Left lung (tissue), 4 donors: ENCODE measurements at regions not wholly inside any gene's neighbourhood (a gene's known extent, or its start where the extent isn't known, plus 50 kb on each side); places are given as distances from the start of the nearest gene placed in this dataset.
A peak's percentile ranks its signal among the peaks of the same experiment; 100 is the strongest.
"Not testable (repeated sequence)": the region's sequence is repeated elsewhere in the genome, so short reads cannot be mapped to it uniquely, and the experiment has no call there.

Experiments used
- ATAC-seq: fragments of 200-7000 bp; cut with Tn5 transposase; one replicate; pipeline ENCODE4 v1.9.1; 2020; ENCODE audit warnings: moderate library complexity
- DNase-seq, 4 donors: peaks; one replicate each; pipeline ENCODE4 v3.0.0-alpha.2; 2013 to 2020
- H3K27ac ChIP-seq, 2 donors: fragments of 200-600 bp; sonication (generic) in 1 of 2; one replicate each; pipeline versions ENCODE4 v1.5.0 to v1.8.0; 2020 to 2021
- H3K27me3 ChIP-seq, 2 donors: fragments of 200-600 bp; sonication (generic) in 1 of 2; one replicate each; pipeline versions ENCODE4 v1.5.0 to v1.8.0; 2020 to 2021
- H3K36me3 ChIP-seq, 2 donors: fragments of 200-600 bp; sonication (generic) in 1 of 2; one replicate each; pipeline versions ENCODE4 v1.5.0 to v1.8.0; 2020 to 2021
- H3K4me1 ChIP-seq, 2 donors: fragments of 200-600 bp; one replicate each; pipeline ENCODE4 v1.8.0; 2021
- H3K4me3 ChIP-seq, 2 donors: fragments of 200-600 bp; sonication (generic) in 1 of 2; one replicate each; pipeline versions ENCODE4 v1.5.0 to v1.8.0; 2020 to 2021; ENCODE audit warnings: mild to moderate bottlenecking in 1 of 2
- H3K9me3 ChIP-seq, 2 donors: fragments of 200-600 bp; sonication (generic) in 1 of 2; one replicate each; pipeline versions ENCODE4 v1.5.0 to v1.8.0; 2020 to 2021
- CTCF ChIP-seq, 2 donors: fragments of 200-600 bp; sonication (generic) in 1 of 2; IDR thresholded peaks; one replicate each; pipeline versions ENCODE4 v1.5.0 to v1.8.0; 2021; ENCODE audit warnings: antibody characterized with exemption in 2 of 2
- intact Hi-C, 2 donors: fragments of 100-400 bp; cut with DNase I; formaldehyde crosslinking; loops; one replicate each; pipeline versions ENCODE4 v1.11.2 to v1.14.2; 2022
- donor health status: DM: no; HTN: yes; CAD: no.
- donor health status: DM: no; HTN: no; CAD: no.

GRCh38 chr18:44580159-44580558 is 100.5 kb upstream of the SETBP1 start:
- Histone ChIP-seq H3K9me3 (no peaks in the 10 kb centered on the region), H3K27ac (no peak overlapping the region), H3K27me3 (no peaks in the 10 kb centered on the region), H3K36me3 (no peaks in the 10 kb centered on the region), H3K4me1 (no peaks in the 10 kb centered on the region), H3K4me3 (no peak overlapping the region)
- intact Hi-C loops, result no loop called here
- TF ChIP-seq CTCF (IDR thresholded peaks at IDR 0.05), result no peak
- DNase-seq (no peak), ATAC-seq (no peak)

- H3K36me3 ChIP-seq, intact Hi-C loops, H3K4me3 ChIP-seq, H3K4me1 ChIP-seq, H3K27me3 ChIP-seq, H3K27ac ChIP-seq, H3K9me3 ChIP-seq, ATAC-seq: not testable (repeated sequence)
- peak in 1 of 4 donors; percentile 63 for DNase-seq
These were observed 99.9 kb upstream of the SETBP1 start for GRCh38 chr18:44580782-44581181.

- ATAC-seq, result no peak
- no peaks in the 10 kb centered on the region for H3K27me3 ChIP-seq
- intact Hi-C loops, result no loop called here
- no peak overlapping the region for H3K27ac ChIP-seq
- H3K4me3 ChIP-seq, result no peak overlapping the region
- no peaks in the 10 kb centered on the region for H3K9me3 ChIP-seq
- H3K36me3 ChIP-seq, result no peaks in the 10 kb centered on the region
- no peak for DNase-seq
- H3K4me1 ChIP-seq, result no peaks in the 10 kb centered on the region
- no peak for TF ChIP-seq CTCF (IDR thresholded peaks at IDR 0.05)
These were observed 98.2 kb upstream of the SETBP1 start for GRCh38 chr18:44582456-44582855.

GRCh38 chr18:44584900-44585299 is 95.8 kb upstream of the SETBP1 start:
- Histone ChIP-seq H3K27ac (no peak overlapping the region), H3K4me1 (no peaks in the 10 kb centered on the region), H3K4me3 (no peak overlapping the region), H3K27me3 (no peaks in the 10 kb centered on the region), H3K9me3 (no peaks in the 10 kb centered on the region), H3K36me3 (no peaks in the 10 kb centered on the region)
- ATAC-seq (no peak), DNase-seq (no peak)
- TF ChIP-seq CTCF (IDR thresholded peaks at IDR 0.05), result no peak
- intact Hi-C loops, result no loop called here

- H3K4me3 ChIP-seq, result no peak overlapping the region
- ATAC-seq (no peak), DNase-seq (no peak)
- no peaks in the 10 kb centered on the region for H3K9me3 ChIP-seq
- intact Hi-C loops, result no loop called here
- no peaks in the 10 kb centered on the region for H3K36me3 ChIP-seq
- TF ChIP-seq CTCF (IDR thresholded peaks at IDR 0.05), result no peak
- no peak overlapping the region for H3K27ac ChIP-seq
- no peaks in the 10 kb centered on the region for H3K27me3 ChIP-seq
- H3K4me1 ChIP-seq, result no peaks in the 10 kb centered on the region
These were observed 93.7 kb upstream of the SETBP1 start for GRCh38 chr18:44586782-44587524.

- no peak overlapping the region for H3K4me3 ChIP-seq
- intact Hi-C loops, result no loop called here
- ATAC-seq, result no peak
- no peak for DNase-seq
- H3K9me3 ChIP-seq, result no peaks in the 10 kb centered on the region
- no peak for TF ChIP-seq CTCF (IDR thresholded peaks at IDR 0.05)
- H3K27me3 ChIP-seq, result no peaks in the 10 kb centered on the region
- H3K27ac ChIP-seq, result no peak overlapping the region
- no peaks in the 10 kb centered on the region for H3K36me3 ChIP-seq
- no peaks in the 10 kb centered on the region for H3K4me1 ChIP-seq
These were observed 92.2 kb upstream of the SETBP1 start for GRCh38 chr18:44588508-44588907.
